GM21528 (cell line): ENCODE measurements at regions not wholly inside any gene's neighbourhood (a gene's known extent, or its start where the extent isn't known, plus 50 kb on each side); places are given as distances from the start of the nearest gene placed in this dataset.
"Not testable (repeated sequence)": the region's sequence is repeated elsewhere in the genome, so short reads cannot be mapped to it uniquely, and the experiment has no call there.

ENCODE experiments used
- ATAC-seq: cut with Tn5 transposase; IDR thresholded peaks from one replicate; pipeline ENCODE4 v1.9.1; 2021; ENCODE audit warnings: mild to moderate bottlenecking, moderate library complexity; ENCODE audit not compliant: unreplicated experiment, low FRiP score

DNA sequence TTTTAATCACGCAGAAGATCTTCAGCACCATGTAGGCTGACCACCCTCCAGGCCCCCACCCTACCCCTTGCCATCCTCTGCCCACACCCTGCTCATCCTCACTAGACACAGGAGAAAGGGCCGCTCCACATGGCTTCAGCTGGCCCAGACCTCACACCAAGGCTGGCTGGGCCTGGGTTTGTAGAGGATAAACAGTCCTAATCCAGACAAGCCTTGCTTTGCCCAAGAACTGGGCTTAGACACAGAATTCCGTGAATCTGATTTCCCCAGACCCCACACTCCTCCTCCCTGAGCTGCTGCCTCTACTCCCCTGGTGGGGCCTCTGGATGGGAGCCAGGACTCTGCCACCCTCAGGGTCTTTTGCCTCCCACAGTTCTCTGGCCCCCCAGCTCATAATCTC, 185.3 kb downstream of the CYP26B1 start:
- ATAC-seq, result no peak

DNA sequence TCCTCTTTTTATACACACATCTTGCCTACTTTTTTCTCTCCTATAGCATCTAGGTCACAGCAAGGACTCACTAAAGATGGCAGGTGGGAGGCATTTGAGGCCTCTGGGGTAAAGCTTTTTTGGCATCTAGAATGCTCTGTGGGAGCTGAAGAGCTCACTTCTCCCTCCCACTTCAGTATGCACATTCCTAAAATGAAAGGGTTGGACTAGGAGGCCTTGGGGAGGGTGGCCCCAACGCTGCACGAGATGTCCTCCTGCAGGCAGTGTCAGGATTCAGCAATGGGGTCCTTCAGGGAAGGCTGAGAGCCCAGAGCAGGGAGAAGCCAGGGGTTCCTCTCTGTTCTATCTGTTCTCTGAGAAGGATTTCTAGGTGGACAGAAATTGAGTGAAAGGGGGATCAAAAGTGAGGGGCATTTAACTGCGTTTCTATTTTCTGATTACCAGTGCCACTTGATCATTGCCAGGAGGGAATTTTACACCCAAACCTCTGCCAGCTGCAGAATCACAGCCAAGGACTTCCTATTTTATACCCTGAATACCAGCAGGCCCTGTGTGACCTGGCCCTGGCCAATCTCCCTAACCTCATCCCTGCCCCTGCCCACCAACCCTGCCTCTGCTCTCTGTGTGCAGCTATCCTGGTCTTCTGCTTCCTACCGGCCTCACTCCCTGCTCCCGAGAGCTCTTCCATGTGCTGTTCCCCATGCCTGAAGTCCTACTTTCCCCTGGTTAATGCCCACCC, 186.2 kb downstream of the CYP26B1 start:
- ATAC-seq, result no peak

DNA sequence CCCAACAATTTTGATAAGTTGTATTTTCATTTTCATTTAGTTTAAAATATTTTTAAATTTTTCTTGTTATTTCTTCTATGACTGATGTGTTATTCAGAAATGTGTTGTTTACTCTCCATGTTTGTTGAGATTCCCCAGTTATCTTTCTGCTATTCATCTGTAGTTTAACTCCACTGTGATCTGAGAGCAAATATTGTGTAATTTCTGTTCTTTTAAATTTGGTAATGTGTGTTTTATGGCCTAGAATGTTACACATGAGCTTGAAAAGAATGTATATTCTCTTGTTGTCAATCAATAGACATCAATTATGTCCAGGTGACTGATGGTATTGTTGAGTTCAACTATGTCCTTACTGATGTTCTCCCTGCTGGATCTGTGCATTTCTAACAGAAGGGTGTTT, 188.2 kb downstream of the CYP26B1 start:
- ATAC-seq, result no peak

DNA sequence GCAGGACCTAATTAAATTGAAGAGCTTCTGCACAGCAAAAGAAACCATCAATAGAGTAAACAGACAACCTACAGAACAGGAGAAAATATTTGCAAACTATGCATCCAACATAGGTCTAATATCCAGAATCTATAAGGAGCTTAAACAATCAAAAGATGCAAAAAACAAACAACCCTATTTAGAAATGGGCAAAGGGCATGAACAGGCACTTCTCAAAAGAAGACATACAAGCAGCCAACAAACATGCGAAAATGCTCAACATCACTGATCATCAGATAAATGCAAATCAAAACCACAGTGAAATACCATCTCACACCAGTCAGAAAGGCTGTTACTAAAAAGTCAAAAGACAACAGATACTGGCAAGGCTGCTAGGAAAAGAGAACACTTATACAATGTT, 189.2 kb downstream of the CYP26B1 start:
- ATAC-seq, result not testable (repeated sequence)

DNA sequence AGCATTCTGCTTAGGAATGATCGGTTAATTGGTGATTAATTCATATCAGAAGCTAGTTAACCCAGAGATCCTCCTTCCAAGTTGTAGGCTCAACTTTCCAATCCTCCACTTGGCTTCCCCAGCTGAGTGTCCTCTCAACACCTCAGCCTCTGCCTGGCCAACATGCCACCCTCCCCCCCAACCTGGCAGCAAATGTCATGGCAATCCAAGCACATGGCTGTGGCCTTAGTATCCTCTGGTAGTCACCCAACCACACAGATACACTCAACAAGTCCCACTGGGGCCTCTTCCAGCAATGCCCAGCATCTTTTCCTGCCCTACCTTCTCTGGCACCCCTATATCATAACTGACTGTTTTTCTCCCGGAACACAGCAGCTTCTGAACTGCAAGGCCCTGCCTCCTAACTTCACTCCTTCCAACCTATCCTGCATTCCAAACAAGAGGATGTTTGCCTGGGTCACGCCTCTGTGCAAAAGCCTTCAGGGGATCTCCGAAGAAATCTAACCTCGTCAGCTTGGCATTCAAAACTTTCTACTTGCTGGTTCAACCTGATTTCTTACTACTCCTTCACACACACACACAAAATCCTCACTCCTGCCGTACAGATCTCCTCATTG, 195.0 kb downstream of the CYP26B1 start:
- ATAC-seq, result no peak

DNA sequence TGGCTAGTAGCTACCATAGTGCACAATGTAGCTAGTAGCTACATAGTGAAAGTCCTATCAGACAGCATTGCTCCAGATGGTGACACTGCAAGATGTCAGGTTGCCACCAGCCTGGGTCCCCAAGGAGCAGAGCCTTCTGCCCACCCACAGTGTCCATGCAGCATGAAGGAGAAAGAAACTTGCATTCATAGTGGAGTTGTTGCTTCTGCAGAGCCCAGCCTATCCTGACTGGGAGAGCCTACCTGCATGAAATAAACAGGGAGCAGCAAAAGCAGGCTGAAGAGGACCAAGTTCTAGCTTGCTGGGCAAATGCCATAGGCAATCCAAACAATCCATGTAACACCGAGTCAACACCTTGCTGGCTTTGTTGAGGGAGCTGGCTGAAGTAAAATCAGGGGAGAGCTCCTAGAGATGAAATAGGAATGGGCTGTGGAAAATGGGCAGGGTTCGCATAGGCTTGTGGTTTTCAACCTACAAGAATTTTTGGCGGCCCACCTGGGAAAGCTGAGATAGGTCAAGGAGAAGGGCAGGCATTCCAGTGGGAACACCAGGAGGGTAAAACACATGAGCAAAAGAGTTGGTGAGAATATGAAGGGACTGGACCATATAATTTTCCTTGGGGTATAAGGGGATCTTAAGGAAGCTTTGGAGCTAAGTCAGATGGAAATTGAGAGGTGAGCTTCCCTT, 195.8 kb downstream of the CYP26B1 start:
- ATAC-seq, result no peak

DNA sequence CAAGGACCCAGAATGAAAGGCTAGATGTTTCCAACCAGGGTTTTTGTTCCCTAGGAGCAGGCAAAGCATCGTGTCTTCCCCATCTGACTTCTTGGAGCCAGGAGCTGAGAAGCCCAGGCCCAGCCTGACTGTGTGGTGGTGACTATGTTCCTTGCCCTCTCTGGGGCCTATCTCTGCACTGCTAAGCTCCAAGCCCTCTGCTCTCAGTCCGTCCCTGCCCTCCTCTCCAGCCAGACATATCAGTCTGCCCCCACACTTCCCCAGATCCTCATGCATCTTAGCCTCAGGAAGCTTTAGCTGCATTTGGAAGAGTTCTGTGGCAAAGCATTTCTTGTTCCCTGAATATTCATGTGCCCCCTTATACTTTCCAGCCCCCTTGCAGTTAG, 196.6 kb downstream of the CYP26B1 start:
- no peak for ATAC-seq

DNA sequence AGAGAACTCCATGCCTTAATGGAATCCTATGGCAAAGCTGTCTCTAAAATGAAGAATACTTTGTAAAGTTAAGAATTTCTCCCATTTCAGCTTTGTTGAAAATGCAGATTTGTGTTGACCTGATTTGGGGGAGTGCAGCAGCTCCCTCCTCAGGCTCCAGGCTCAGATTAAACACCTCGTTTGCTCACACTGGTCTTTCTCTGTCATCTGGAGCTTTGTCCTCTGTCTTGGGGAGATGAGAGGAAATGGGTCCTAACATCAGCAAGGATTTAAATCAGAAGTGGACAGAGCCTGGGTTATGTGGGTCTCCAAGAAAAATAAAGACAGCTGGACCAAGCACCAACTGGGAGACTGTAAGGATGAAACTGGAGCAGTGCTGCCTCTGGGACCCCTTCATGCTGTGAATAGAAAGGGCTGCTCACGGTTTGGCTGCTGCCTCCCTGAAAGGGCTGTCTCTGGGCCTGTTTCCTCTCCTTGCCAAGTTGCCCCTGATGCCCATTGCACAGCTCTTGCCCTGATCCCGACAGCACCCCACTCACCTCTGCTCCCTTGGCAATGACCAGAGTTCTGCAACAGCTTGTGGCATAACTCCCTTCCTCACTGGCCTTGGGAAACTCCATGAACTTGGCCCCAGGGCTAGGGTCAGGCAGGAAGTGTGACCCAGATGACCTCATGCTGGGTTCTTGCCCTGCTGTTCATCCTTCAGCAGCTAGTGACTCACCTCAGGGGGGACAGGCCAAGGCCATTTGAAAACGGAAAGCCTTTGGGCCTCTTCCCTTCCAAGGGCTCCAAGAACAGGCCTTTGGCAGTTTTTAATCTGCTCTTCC, 197.2 kb downstream of the CYP26B1 start:
- ATAC-seq, result no peak

DNA sequence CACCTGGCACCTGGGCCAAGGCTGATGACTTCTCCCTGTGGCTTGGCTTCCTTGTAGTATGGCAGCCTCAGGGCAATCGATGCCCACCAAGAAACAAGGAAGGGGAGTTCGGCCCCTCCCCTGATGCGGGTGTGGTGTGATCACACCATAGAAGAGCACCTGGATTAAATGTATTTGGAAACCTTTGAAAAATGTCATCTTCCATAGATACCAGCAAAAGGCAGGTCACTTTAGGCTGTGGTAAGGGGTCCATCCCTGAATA, 198.2 kb downstream of the CYP26B1 start:
- no peak for ATAC-seq

DNA sequence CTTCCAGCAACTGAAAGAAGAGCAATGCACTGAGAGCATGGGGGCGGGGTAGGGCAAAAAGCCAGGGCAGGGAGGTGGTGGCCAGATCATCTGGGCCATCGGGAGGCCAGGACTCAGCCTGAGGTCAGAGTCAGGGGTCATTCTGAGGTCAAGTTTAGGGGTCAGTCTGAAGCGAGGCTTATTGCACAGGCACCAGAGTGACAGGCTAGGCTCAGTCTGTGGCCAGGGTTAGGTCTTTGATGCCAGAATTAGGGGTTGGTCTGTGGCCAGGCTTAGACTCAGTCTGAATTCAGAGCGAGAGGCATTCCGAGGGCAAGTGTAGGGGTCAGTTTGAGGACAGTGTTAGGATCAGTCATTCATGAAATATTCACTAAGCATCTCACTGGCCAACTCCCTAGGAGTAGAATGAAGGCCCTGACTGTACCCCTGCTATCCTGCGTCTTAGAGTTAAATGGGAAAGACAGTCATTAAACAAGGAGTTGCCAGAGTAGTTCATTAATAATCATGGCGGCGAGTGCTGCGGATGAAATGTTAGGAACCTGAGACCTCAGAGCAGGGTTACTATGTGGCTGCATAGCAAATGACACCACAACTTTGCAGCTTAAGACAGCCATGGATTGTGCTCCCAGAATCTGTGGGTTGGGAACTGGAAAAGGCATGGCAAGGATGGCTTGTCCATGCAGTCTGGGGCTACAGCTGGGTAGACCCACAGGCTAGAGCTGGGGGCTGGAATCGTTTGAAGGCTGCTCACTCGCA, 198.7 kb downstream of the CYP26B1 start:
- no peak for ATAC-seq

DNA sequence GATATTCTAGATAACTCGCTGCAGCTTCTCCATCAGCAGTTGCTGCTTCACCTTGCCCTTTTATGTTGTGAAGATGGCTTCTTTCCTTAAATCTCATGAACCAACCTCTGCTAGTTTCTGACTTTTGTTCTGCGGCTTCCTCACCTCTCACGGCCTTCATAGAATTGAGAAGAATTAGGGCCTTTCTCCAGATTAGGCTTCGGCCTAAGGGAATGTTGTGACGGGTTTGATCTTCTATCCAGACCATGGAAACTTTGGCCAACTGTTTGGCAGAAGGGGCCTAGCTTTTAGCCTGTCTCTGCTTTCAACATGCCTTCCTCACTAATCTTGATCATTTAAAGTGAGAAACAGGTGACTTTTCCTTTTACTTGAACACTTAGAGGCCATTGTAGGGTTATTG, 199.9 kb downstream of the CYP26B1 start:
- ATAC-seq, result no peak

DNA sequence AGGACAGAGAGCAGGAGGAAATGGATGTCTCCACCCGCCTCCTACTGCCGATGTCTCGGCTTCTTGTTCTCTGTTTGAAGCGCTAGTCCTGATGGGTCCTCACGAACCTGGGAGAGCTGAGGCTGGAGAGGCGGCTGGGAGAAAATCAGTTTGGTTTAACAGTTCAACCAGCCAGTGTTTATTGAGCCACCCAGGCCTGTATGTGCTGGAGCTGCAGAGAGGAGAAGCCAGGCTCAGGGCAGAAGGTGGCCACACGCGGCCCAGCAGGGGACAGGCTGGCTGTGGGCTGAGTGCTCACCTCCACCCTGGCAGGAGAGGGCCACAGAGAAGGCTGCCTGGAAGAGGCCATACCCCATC, 202.1 kb downstream of the CYP26B1 start:
- no peak for ATAC-seq

DNA sequence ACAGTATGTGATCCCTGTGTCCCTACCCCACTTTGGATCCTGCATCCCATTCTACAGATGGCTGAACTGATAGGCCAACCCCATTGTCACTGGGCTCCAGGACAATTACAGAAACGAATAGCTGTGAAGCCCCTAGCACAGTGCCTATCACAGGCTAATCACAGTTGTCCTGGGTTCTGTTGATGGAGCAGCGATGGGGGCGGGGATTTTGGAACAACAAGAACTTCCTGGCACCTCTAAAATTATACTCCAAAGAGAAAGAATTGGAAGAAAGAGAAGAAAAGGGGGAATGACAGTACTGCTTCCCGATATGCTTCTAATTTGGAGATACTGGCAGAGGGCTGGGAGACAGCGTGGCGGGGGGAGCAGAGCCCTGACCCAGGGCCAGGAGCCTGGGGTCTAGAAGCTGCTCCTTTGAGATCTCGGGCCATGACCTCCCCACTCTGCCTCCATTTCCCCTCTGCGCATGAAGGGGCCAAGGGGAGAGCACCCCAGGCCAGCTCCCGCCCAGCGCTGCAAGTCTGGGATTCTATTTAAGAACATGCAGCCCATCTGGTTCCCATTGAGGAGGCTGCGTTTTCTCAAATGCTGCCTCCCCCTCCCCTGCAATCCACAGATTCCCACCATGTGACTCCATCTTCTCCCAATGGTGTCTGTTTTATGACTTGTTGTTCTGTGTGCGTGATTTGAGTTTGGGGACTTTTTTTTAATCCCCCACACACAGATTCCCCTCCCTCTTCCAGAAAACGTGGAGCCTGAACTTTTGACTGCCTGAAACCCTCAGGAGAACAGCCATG, 202.7 kb downstream of the CYP26B1 start:
- ATAC-seq, result no peak

DNA sequence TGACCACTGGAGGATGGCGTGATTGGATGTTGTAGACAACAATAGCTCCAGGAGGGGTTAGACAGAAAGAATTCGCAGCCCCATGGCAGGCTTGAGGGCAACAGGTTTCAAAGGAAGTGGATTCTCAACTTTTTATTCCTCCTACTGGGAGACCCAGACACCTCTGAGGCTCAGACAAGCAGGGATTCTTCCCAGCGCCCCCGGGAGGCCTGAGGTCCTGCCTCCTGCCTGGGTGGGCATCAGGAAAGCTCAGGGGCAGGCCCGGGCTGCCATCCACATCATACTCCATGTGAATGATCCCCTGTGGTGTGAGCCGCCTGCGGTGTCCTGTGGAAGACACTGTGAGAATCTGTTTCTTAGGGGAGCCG, 203.5 kb downstream of the CYP26B1 start:
- no peak for ATAC-seq

DNA sequence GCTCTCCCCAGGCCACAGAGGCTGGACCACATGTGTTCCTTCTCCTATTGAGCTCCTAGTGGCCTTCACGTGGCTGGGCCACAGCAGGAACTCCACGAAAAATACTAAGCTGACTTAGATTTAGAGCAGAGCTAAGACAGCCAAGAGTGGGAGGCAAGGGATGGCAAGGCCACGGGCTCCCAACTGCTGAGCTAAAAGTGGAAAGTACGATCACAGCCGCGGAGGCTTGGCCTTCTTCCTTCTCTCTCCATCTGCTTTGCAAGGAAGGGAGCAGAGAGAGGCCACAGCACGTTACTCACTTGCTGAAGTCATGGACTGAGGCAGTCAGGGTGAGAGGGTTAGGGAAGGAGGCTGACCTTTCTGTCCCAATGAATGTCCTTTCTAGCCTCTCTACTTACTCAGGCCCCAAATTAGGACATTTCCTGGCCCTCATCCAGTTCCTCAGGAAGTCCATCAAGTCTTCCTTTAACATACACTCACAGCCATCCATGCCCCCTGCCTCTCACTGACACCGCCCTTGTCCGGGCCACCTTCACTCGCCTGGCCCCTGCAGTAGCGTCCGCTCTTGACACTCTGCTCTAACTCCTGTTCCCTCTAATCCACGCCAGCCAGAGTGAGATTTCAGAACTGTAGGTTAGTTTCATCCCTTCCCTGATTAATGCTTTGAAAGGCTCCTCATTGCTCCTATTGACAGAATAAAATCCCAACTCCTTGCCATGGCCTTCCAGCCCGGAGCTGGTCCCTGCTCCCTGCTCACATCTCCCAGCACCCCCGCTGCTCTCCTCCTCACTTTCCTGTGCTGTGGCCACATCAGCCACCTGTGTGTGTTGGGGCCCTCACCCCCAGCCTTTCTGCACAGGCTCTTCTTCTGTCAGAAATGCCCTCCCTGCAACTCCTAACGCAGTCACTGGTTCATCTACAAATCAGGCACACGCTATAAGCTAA, 204.2 kb downstream of the CYP26B1 start:
- no peak for ATAC-seq

DNA sequence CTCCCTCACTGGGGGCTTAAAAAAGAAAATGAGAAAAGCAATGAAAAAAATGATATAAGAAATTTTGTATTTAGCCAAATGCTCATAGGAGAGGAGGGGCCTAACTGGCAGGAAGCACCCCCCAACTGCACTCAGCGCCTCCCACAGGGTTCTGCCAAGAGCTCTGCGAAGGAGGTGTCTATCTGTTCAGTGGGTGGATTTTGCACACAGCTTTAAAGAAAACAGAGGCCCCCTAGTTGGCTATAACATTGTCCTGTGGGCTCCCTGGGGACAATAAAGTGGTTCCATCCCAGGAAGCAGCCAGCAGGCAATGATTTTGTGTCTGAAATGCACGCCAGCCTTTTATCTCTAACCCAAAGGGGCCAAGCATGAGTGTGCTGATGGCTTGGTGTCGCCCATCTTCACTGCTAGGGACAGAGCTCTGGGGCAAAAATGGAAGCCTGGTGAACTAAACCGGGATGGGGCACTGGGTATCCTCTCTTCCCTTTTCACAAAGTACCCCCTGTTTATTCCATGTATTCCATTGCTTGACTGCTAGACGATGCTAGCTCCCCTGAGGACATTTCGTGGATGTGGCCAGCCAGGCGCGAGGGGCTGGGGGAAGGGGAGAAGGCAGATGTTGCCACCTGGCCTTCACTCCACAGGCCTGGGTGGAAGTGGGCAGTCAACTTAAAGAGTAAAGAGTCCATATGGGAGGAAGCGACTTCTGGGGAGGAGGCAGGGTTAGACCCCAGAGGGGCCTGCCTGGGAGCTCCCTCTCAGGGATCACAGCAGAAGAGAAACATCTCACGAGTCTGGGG, 205.7 kb downstream of the CYP26B1 start:
- ATAC-seq, result no peak

DNA sequence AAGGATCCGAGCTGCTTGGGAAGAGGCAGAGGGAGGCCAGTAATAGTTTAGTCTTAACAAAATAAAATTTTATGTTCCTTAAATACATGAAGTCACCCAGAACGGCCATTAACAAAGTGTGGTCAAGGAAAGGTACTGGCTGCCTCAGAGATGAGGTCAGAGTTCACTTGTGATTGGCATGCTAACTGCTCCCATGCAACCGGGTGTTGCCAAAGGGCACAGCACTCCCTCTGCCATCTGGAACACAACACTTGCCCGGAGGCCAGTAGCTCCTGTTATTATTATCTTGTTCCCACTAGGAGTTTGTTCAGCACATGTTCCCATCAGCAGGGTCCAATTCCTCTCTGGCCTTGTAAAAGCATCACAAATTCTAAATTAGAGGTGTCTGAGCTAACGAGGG, 207.0 kb downstream of the CYP26B1 start:
- no peak for ATAC-seq
